ENCODE measurements at regions not wholly inside any gene's neighbourhood (a gene's known extent, or its start where the extent isn't known, plus 50 kb on each side); places are given as distances from the start of the nearest gene placed in this dataset.

DNA sequence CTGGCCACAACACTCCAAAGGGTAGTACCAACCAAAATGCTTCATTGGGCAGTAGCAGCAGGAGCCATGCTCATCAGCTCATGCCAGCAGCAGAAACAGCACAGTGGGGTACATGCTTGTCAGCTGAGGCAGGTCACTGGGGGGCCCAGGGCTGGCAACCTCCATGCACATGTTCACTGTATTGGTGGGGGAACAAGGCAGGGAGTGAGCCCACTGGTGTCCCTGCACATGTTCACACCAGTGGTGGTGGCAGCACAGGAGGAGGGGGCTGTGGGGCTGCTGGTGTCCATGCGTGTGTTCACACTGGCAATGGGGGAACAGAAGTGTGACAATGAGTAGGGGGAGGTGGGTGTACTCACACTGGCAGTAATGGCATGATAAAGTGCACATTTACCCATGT lies 254.3 kb upstream of the KIF2A start:
- TF ChIP-seq, protein P1, sequence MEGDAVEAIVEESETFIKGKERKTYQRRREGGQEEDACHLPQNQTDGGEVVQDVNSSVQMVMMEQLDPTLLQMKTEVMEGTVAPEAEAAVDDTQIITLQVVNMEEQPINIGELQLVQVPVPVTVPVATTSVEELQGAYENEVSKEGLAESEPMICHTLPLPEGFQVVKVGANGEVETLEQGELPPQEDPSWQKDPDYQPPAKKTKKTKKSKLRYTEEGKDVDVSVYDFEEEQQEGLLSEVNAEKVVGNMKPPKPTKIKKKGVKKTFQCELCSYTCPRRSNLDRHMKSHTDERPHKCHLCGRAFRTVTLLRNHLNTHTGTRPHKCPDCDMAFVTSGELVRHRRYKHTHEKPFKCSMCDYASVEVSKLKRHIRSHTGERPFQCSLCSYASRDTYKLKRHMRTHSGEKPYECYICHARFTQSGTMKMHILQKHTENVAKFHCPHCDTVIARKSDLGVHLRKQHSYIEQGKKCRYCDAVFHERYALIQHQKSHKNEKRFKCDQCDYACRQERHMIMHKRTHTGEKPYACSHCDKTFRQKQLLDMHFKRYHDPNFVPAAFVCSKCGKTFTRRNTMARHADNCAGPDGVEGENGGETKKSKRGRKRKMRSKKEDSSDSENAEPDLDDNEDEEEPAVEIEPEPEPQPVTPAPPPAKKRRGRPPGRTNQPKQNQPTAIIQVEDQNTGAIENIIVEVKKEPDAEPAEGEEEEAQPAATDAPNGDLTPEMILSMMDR (IDR thresholded peaks at IDR 0.05), result no peak
- no peaks in the 10 kb centered on the region for H3K4me1 ChIP-seq (ENCODE audit: control insufficient read depth in 1 of 2, insufficient read depth in 1 of 2, low read depth in 1 of 2, low read length in 1 of 2)
- H3K36me3 ChIP-seq, result no peaks in the 10 kb centered on the region
- no peaks in the 10 kb centered on the region for H3K9me3 ChIP-seq
- H3K27ac ChIP-seq, result no peak overlapping the region
- H3K27me3 ChIP-seq, result no peaks in the 10 kb centered on the region
- no peak overlapping the region for H3K4me3 ChIP-seq (ENCODE audit: low read depth in 1 of 2, low read length in 1 of 2)

DNA sequence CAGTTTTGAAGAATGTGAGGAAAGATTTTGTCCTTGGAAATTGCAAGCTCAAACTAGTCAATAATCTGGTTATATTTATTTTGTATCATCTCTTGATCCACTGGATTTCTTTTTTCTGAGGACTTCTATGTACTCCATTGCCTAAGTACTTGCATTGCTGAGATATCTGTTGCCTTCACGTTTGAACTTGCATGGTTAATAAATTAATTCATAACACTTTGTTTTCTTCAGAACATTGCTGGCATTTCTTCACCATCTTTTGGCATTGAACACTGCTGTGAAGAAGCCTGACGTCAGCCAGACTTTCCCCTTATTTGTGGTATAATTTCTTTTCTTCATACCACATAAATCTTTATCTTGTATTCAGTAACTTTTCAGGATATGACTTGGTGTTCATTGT lies 246.0 kb upstream of the KIF2A start:
- Histone ChIP-seq H3K27me3 (no peaks in the 10 kb centered on the region), H3K4me1 (ENCODE audit: control insufficient read depth in 1 of 2, insufficient read depth in 1 of 2, low read depth in 1 of 2, low read length in 1 of 2) (no peaks in the 10 kb centered on the region), H3K36me3 (no peaks in the 10 kb centered on the region), H3K4me3 (ENCODE audit: low read depth in 1 of 2, low read length in 1 of 2) (no peak overlapping the region), H3K9me3 (no peaks in the 10 kb centered on the region), H3K27ac (no peak overlapping the region)
- TF ChIP-seq, protein P1 (IDR thresholded peaks at IDR 0.05), result no peak

DNA sequence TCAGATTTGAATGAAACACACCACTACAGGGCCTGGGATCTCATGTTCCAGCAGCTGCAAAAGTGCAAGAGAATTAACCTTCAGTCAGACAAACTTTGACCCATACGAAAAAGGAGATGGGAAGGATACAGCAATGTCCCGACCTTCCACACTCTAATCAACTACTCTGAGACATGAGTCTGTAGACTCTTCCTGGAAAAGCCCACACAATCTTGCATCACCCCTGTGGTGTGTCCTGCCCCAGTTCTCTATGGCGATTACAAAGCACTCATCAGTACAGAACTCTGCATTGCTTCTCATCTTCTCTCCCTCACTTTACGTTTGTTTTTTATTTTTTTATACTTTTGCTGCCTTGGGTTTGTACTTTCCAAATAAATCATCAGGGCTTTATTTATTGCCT lies 241.0 kb upstream of the KIF2A start:
- Histone ChIP-seq H3K4me3 (ENCODE audit: low read depth in 1 of 2, low read length in 1 of 2) (no peak overlapping the region), H3K9me3 (no peaks in the 10 kb centered on the region), H3K36me3 (no peaks in the 10 kb centered on the region), H3K27ac (no peak overlapping the region), H3K4me1 (ENCODE audit: control insufficient read depth in 1 of 2, insufficient read depth in 1 of 2, low read depth in 1 of 2, low read length in 1 of 2) (no peaks in the 10 kb centered on the region), H3K27me3 (no peaks in the 10 kb centered on the region)
- TF ChIP-seq, protein P1 (IDR thresholded peaks at IDR 0.05), result no peak

DNA sequence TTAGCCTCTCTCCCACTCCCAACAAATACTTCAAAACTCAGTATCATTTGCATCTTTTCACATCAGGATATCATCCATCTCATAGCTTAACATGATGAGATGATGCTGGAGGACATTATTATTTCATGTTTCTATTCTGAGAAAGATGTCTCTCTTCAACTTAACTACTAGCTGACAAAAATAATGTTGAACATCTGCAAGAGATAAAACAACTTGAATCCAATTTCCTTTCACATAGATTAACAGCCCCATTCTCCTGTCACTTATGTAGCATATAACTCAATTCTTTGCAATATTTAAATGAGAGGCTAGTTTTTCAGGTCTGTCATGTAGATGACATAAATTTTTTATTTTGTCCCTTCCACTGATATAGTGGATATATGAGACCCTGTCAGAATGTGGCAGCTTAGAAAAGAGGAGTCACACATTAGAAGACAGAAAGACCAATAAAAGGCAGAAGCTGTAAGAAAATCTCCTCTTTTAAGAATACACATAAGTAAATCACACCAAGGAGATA lies 239.2 kb upstream of the KIF2A start:
- no peaks in the 10 kb centered on the region for H3K36me3 ChIP-seq
- no peaks in the 10 kb centered on the region for H3K9me3 ChIP-seq
- TF ChIP-seq, protein P1 (IDR thresholded peaks at IDR 0.05), result no peak
- no peak overlapping the region for H3K27ac ChIP-seq
- H3K27me3 ChIP-seq, result no peaks in the 10 kb centered on the region
- no peaks in the 10 kb centered on the region for H3K4me1 ChIP-seq (ENCODE audit: control insufficient read depth in 1 of 2, insufficient read depth in 1 of 2, low read depth in 1 of 2, low read length in 1 of 2)
- no peak overlapping the region for H3K4me3 ChIP-seq (ENCODE audit: low read depth in 1 of 2, low read length in 1 of 2)

DNA sequence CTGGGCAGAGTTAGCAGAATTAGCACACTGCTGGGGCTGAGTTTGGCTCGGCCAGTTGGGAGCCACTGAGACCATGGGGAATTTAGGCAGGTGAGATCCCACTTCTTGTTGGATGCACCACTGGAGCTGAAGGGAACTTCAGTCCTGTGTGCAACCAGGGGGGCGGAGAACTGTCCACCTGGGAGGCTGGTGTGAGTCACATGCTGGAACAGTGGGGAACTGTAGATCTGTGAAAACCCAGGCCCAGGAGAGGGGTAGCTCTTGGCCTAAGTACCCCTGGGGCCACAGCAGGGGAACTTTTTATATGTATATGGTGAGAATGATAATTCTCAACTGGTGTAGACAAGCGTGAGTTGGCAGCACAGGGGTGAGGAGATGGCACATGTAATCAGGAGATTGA lies 237.5 kb upstream of the KIF2A start:
- TF ChIP-seq, protein P1 (IDR thresholded peaks at IDR 0.05), result no peak
- H3K27me3 ChIP-seq, result no peaks in the 10 kb centered on the region
- H3K27ac ChIP-seq, result no peak overlapping the region
- H3K4me1 ChIP-seq (ENCODE audit: control insufficient read depth in 1 of 2, insufficient read depth in 1 of 2, low read depth in 1 of 2, low read length in 1 of 2), result no peaks in the 10 kb centered on the region
- no peak overlapping the region for H3K4me3 ChIP-seq (ENCODE audit: low read depth in 1 of 2, low read length in 1 of 2)
- no peaks in the 10 kb centered on the region for H3K9me3 ChIP-seq
- no peaks in the 10 kb centered on the region for H3K36me3 ChIP-seq

DNA sequence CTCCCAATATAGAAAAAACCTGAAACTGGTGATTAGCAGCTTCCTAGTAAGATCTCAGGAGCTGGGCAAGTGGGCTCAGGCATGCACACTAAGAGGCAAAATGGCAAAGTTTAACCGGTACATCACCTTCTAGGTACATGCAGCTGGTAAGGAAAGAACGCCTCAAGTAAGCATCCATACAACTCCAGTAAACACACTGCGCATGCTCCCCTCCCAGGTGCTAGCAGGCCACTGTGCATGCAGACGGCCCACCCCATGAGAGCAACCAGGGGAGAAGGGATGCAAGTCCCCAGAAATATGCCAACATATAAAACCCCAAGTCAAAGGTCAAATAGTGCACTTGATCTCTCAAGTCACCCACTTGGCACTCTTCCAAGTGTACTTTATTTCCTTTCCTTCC lies 228.6 kb upstream of the KIF2A start:
- TF ChIP-seq, protein P1 (IDR thresholded peaks at IDR 0.05), result no peak
- Histone ChIP-seq H3K4me1 (ENCODE audit: control insufficient read depth in 1 of 2, insufficient read depth in 1 of 2, low read depth in 1 of 2, low read length in 1 of 2) (no peaks in the 10 kb centered on the region), H3K27me3 (no peaks in the 10 kb centered on the region), H3K4me3 (ENCODE audit: low read depth in 1 of 2, low read length in 1 of 2) (no peak overlapping the region), H3K27ac (no peak overlapping the region), H3K9me3 (no peaks in the 10 kb centered on the region), H3K36me3 (no peaks in the 10 kb centered on the region)

Measured in neutrophil (primary cell).